ENCODE measurements at regions not wholly inside any gene's neighbourhood (a gene's known extent, or its start where the extent isn't known, plus 50 kb on each side); places are given as distances from the start of the nearest gene placed in this dataset.

DNA sequence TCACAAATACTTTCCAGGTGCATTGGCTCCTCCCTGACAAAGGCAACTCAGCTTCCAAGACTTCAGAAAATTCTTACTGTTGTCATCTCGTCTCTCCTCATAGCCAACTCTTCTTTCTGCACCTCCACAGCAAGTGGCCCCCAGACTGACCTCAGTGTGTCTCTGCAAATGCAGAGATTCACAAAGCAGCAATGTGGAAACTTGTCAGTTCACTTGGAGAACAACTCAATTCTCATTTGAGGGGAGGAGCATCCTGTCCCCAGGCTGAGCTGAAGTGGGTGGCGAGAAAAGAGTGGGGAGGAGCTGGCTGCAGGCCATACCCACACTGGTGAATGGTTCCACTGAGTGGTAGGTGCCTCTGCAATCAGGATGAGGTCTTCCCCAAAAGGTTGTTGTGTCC is 248.7 kb upstream of the IL12A start:
- POLR2A ChIA-PET = interaction anchor here (0.6 kb wide), 1 partner anchor 63 kb away, joined by 6 read pairs; no protein-coding TSS in a partner anchor

DNA sequence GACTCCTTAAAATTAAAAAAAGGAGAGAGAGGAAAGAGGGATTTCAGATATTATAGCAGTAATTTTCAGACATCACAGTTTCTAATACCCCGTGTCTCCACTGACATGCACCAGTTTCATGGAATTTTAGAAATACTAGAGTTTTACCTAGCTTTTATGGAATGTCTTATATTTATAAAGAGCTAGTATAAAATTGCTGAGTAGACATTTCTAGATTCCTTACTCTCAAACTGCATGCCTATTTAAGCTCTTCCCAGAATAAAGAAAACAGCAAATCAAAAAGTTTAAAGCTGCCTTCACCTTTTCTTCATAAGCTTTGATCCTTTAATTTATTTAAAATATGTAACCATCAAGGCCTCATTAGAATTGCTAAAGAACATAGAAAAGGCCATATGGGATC is 247.4 kb upstream of the IL12A start:
- no peak overlapping the region for H3K27ac ChIP-seq (ENCODE audit: extremely low read depth, low read depth, low read length)
- H3K4me1 ChIP-seq (ENCODE audit: control insufficient read depth, insufficient read depth, low read length) = no peaks in the 10 kb centered on the region
- TF ChIP-seq ZNF433 (tag by site-specific recombination; IDR thresholded peaks at IDR 0.05; ENCODE audit: low read depth) (no peak), ZNF768 (tag by site-specific recombination; IDR thresholded peaks at IDR 0.05) (no peak), ZNF629 (tag by site-specific recombination; IDR thresholded peaks at IDR 0.05) (no peak), ZNF211 (tag by site-specific recombination; IDR thresholded peaks at IDR 0.05; ENCODE audit: low read depth) (no peak), ZNF274 (IDR thresholded peaks at IDR 0.05; ENCODE audit: low read length) (no peak), ZNF274 (tag by site-specific recombination; IDR thresholded peaks at IDR 0.05; ENCODE audit: borderline replicate concordance) (no peak), ZNF664 (tag by site-specific recombination; IDR thresholded peaks at IDR 0.05) (no peak), ZIC2 (tag by site-specific recombination; IDR thresholded peaks at IDR 0.05) (no peak)
- TF ChIP-seq, protein P1, sequence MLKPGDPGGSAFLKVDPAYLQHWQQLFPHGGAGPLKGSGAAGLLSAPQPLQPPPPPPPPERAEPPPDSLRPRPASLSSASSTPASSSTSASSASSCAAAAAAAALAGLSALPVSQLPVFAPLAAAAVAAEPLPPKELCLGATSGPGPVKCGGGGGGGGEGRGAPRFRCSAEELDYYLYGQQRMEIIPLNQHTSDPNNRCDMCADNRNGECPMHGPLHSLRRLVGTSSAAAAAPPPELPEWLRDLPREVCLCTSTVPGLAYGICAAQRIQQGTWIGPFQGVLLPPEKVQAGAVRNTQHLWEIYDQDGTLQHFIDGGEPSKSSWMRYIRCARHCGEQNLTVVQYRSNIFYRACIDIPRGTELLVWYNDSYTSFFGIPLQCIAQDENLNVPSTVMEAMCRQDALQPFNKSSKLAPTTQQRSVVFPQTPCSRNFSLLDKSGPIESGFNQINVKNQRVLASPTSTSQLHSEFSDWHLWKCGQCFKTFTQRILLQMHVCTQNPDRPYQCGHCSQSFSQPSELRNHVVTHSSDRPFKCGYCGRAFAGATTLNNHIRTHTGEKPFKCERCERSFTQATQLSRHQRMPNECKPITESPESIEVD (tag by site-specific recombination; IDR thresholded peaks at IDR 0.05) = no peak
- ChIA-PET CTCF (interaction anchor here (1.6 kb wide), 1 partner anchor 64 kb away, joined by 5 read pairs; no protein-coding TSS in a partner anchor), POLR2A (interaction anchor here (0.7 kb wide), 1 partner anchor 19 kb away, joined by 8 read pairs; no protein-coding TSS in a partner anchor)
- no peaks in the 10 kb centered on the region for H3K36me3 ChIP-seq (ENCODE audit: control insufficient read depth in 2 of 2, insufficient read depth in 1 of 2, low read length in 2 of 2)
- H3K4me3 ChIP-seq (ENCODE audit: low read depth, low read length) = no peak overlapping the region
- H3K9me3 ChIP-seq (ENCODE audit: control insufficient read depth, insufficient read depth, low read depth, low read length) = no peaks in the 10 kb centered on the region

More for the DNA sequence above, 248.7 kb upstream of the IL12A start:
- Histone ChIP-seq H3K36me3 (ENCODE audit: control insufficient read depth in 2 of 2, insufficient read depth in 1 of 2, low read length in 2 of 2) (no peaks in the 10 kb centered on the region), H3K4me3 (ENCODE audit: low read depth, low read length) (no peak overlapping the region), H3K9me3 (ENCODE audit: control insufficient read depth, insufficient read depth, low read depth, low read length) (no peaks in the 10 kb centered on the region), H3K4me1 (ENCODE audit: control insufficient read depth, insufficient read depth, low read length) (no peaks in the 10 kb centered on the region), H3K27ac (ENCODE audit: extremely low read depth, low read depth, low read length) (no peak overlapping the region)
- TF ChIP-seq ZFHX2 (tag by site-specific recombination; conservative IDR thresholded peaks at IDR 0.05) (peak; percentile 62), ZNF707 (tag by site-specific recombination; IDR thresholded peaks at IDR 0.05) (no peak)
- CTCF ChIA-PET = interaction anchor here (0.5 to 1.6 kb wide), 2 partner anchors 65 to 265 kb away, joined by 3 to 5 read pairs; no protein-coding TSS in a partner anchor

DNA sequence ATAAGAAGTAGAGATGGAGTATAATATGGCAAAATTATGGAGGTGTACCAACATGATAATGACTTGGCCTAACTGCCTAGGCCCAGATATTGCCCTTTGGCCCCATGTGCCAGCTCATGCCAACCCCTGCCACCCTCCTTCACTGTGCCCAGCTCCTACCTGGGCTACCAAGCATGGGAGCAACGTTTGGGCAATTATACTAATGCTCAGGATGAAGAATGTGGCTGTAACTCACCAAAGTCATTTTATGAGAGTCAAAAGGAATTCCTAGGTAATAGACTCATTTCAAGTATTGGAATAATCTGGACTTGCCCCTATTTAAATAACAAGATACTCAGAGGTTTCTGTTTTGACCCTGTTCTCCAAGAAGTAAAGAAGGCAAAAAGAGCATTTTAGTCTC is 240.2 kb upstream of the IL12A start:
- Histone ChIP-seq H3K4me3 (ENCODE audit: low read depth, low read length) (no peak overlapping the region), H3K4me1 (ENCODE audit: control insufficient read depth, insufficient read depth, low read length) (no peaks in the 10 kb centered on the region), H3K27ac (ENCODE audit: extremely low read depth, low read depth, low read length) (no peak overlapping the region), H3K9me3 (ENCODE audit: control insufficient read depth, insufficient read depth, low read depth, low read length) (no peaks in the 10 kb centered on the region), H3K36me3 (ENCODE audit: control insufficient read depth in 2 of 2, insufficient read depth in 1 of 2, low read length in 2 of 2) (no peaks in the 10 kb centered on the region)
- CTCF ChIA-PET = no interaction called here
- TF ChIP-seq, protein P2, sequence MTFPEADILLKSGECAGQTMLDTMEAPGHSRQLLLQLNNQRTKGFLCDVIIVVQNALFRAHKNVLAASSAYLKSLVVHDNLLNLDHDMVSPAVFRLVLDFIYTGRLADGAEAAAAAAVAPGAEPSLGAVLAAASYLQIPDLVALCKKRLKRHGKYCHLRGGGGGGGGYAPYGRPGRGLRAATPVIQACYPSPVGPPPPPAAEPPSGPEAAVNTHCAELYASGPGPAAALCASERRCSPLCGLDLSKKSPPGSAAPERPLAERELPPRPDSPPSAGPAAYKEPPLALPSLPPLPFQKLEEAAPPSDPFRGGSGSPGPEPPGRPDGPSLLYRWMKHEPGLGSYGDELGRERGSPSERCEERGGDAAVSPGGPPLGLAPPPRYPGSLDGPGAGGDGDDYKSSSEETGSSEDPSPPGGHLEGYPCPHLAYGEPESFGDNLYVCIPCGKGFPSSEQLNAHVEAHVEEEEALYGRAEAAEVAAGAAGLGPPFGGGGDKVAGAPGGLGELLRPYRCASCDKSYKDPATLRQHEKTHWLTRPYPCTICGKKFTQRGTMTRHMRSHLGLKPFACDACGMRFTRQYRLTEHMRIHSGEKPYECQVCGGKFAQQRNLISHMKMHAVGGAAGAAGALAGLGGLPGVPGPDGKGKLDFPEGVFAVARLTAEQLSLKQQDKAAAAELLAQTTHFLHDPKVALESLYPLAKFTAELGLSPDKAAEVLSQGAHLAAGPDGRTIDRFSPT (tag by site-specific recombination; IDR thresholded peaks at IDR 0.05) = peak; percentile 61; the same call in 1 of the 2 replicates
- TF ChIP-seq ZNF169 (tag by site-specific recombination; IDR thresholded peaks at IDR 0.05) = no peak
- POLR2A ChIA-PET = interaction anchor here (0.6 kb wide), 1 partner anchor 17 kb away, joined by 3 read pairs; no protein-coding TSS in a partner anchor

DNA sequence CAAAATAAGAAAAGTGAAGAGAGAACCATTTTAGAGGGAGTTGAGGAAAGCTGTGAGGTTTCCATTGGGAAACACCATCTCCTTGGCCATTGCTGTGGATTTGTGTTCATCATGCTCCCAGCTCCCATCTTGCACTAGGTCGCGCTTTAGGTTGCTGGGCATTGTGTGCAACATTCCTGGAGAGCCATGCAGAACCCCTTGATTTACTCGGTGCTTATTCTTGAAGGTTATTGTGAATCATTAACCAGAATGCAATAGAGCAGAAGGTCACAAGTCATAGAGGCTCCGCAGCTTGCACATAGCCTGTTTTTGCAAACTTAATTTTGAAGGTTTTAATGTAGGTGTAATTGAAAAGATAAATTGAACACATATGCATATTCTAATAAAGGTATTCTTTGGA is 239.2 kb upstream of the IL12A start:
- Histone ChIP-seq H3K4me3 (ENCODE audit: low read depth, low read length) (no peak overlapping the region), H3K9me3 (ENCODE audit: control insufficient read depth, insufficient read depth, low read depth, low read length) (no peaks in the 10 kb centered on the region), H3K36me3 (ENCODE audit: control insufficient read depth in 2 of 2, insufficient read depth in 1 of 2, low read length in 2 of 2) (no peaks in the 10 kb centered on the region), H3K27ac (ENCODE audit: extremely low read depth, low read depth, low read length) (no peak overlapping the region), H3K4me1 (ENCODE audit: control insufficient read depth, insufficient read depth, low read length) (no peaks in the 10 kb centered on the region)
- CTCF ChIA-PET = no interaction called here
- POLR2A ChIA-PET = no interaction called here
- TF ChIP-seq ZNF626 (tag by site-specific recombination; IDR thresholded peaks at IDR 0.05) (no peak), HOXA7 (CRISPR knock-in tag; IDR thresholded peaks at IDR 0.05; ENCODE audit: borderline replicate concordance) (no peak), ZNF138 (tag by site-specific recombination; IDR thresholded peaks at IDR 0.05; ENCODE audit: borderline replicate concordance) (no peak), ZNF404 (tag by site-specific recombination; IDR thresholded peaks at IDR 0.05) (no peak), ZNF133 (tag by site-specific recombination; IDR thresholded peaks at IDR 0.05) (no peak), SP7 (tag by site-specific recombination; IDR thresholded peaks at IDR 0.05) (no peak)
- TF ChIP-seq, protein P3, sequence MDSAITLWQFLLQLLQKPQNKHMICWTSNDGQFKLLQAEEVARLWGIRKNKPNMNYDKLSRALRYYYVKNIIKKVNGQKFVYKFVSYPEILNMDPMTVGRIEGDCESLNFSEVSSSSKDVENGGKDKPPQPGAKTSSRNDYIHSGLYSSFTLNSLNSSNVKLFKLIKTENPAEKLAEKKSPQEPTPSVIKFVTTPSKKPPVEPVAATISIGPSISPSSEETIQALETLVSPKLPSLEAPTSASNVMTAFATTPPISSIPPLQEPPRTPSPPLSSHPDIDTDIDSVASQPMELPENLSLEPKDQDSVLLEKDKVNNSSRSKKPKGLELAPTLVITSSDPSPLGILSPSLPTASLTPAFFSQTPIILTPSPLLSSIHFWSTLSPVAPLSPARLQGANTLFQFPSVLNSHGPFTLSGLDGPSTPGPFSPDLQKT (IDR thresholded peaks at IDR 0.05; ENCODE audit: borderline replicate concordance, low read depth, low read length) = no peak
- TF ChIP-seq, protein P4, sequence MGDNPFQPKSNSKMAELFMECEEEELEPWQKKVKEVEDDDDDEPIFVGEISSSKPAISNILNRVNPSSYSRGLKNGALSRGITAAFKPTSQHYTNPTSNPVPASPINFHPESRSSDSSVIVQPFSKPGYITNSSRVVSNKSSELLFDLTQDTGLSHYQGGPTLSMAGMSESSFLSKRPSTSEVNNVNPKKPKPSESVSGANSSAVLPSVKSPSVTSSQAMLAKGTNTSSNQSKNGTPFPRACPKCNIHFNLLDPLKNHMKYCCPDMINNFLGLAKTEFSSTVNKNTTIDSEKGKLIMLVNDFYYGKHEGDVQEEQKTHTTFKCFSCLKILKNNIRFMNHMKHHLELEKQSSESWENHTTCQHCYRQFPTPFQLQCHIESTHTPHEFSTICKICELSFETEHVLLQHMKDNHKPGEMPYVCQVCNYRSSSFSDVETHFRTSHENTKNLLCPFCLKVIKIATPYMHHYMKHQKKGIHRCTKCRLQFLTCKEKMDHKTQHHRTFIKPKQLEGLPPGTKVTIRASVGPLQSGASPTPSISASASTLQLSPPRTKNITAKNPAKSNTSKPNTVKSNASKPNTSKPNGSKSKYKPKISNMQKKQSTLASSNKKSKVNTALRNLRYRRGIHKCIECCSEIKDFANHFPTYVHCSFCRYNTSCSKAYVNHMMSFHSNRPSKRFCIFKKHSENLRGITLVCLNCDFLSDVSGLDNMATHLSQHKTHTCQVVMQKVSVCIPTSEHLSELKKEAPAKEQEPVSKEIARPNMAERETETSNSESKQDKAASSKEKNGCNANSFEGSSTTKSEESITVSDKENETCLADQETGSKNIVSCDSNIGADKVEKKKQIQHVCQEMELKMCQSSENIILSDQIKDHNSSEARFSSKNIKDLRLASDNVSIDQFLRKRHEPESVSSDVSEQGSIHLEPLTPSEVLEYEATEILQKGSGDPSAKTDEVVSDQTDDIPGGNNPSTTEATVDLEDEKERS (tag by site-specific recombination; IDR thresholded peaks at IDR 0.05) = no peak

Measured in HEK293 (cell line).